ENCODE measurements at regions not wholly inside any gene's neighbourhood (a gene's known extent, or its start where the extent isn't known, plus 50 kb on each side); places are given as distances from the start of the nearest gene placed in this dataset.

DNA sequence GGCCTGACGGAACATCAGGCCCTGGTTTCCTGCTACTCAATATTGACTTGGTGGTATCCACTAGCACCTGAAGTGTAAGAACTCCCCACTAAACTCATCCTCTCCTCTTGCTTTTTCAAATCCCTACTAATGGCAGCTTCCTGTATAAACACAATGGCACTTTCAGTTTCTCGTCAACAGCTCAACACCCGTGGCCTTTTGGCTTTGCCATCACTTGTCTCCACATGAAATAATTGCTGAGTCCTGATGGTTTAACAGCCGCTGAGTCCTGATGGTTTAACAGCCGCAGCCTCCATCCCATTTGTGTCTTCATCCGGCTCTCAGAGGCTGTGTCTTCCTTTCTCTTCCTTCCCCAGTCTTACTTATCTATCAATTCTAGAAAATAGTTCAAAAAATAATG lies 261.4 kb upstream of the PITRM1 start:
- Histone ChIP-seq H2AFZ (ENCODE audit: low read length) (no peak overlapping the region), H3K9ac (ENCODE audit: low read depth, low read length, poor library complexity, severe bottlenecking) (no peak overlapping the region), H3K4me2 (ENCODE audit: low read depth, low read length, poor library complexity, severe bottlenecking) (no peak overlapping the region), H3K9me3 (ENCODE audit: insufficient read depth, low read depth, low read length) (peaks cover 10% of the 10 kb centered on the region; the same call in 1 of the 2 replicates), H3K79me2 (ENCODE audit: insufficient read depth, low read length) (no peaks in the 10 kb centered on the region), H3K9me2 (replicated peaks; ENCODE audit: low read depth, low read length) (no peaks in the 10 kb centered on the region), H3K36me3 (ENCODE audit: insufficient read depth, low read length) (no peaks in the 10 kb centered on the region), H3K27me3 (ENCODE audit: insufficient read depth, low read length, poor library complexity, severe bottlenecking) (no peaks in the 10 kb centered on the region), H3F3A (ENCODE audit: low read depth) (no peaks in the 10 kb centered on the region), H3K4me1 (ENCODE audit: insufficient read depth, low read length, poor library complexity, severe bottlenecking) (no peaks in the 10 kb centered on the region), H4K20me1 (ENCODE audit: insufficient read depth, low read length, poor library complexity, severe bottlenecking) (no peaks in the 10 kb centered on the region), H3K4me3 (ENCODE audit: low read length, poor library complexity, severe bottlenecking) (no peak overlapping the region)
- TF ChIP-seq, protein P1, sequence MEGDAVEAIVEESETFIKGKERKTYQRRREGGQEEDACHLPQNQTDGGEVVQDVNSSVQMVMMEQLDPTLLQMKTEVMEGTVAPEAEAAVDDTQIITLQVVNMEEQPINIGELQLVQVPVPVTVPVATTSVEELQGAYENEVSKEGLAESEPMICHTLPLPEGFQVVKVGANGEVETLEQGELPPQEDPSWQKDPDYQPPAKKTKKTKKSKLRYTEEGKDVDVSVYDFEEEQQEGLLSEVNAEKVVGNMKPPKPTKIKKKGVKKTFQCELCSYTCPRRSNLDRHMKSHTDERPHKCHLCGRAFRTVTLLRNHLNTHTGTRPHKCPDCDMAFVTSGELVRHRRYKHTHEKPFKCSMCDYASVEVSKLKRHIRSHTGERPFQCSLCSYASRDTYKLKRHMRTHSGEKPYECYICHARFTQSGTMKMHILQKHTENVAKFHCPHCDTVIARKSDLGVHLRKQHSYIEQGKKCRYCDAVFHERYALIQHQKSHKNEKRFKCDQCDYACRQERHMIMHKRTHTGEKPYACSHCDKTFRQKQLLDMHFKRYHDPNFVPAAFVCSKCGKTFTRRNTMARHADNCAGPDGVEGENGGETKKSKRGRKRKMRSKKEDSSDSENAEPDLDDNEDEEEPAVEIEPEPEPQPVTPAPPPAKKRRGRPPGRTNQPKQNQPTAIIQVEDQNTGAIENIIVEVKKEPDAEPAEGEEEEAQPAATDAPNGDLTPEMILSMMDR (conservative IDR thresholded peaks at IDR 0.05; ENCODE audit: low read length) = no peak
- TF ChIP-seq EZH2phosphoT487 (IDR thresholded peaks at IDR 0.05; ENCODE audit: borderline replicate concordance) = no peak

DNA sequence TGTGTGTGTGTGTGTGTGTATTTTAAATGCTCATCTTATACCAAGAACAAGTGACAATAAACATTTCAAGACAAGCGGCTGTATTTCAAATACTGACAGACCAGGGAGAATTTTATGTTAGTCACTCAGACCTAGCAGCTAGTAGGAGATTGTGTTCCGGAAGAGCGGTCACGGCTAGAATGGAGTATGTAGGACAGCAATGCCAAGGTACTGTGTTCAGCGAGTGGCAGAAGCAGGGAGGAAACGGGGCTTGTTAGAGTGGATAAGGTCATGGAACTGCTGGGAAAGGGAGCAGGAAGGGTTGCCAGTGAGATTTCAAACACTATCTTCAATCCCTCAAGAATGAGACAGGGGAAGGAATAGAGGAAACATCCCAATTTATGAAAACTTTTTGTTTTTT lies 260.5 kb upstream of the PITRM1 start:
- Histone ChIP-seq H3K9ac (ENCODE audit: low read depth, low read length, poor library complexity, severe bottlenecking) (no peak overlapping the region), H3K9me3 (ENCODE audit: insufficient read depth, low read depth, low read length) (peaks cover 10% of the 10 kb centered on the region; the same call in 1 of the 2 replicates), H3K4me1 (ENCODE audit: insufficient read depth, low read length, poor library complexity, severe bottlenecking) (no peaks in the 10 kb centered on the region), H3F3A (ENCODE audit: low read depth) (no peaks in the 10 kb centered on the region), H3K36me3 (ENCODE audit: insufficient read depth, low read length) (no peaks in the 10 kb centered on the region), H3K4me2 (ENCODE audit: low read depth, low read length, poor library complexity, severe bottlenecking) (no peak overlapping the region), H3K4me3 (ENCODE audit: low read length, poor library complexity, severe bottlenecking) (no peak overlapping the region), H3K9me2 (replicated peaks; ENCODE audit: low read depth, low read length) (no peaks in the 10 kb centered on the region), H3K79me2 (ENCODE audit: insufficient read depth, low read length) (no peaks in the 10 kb centered on the region), H2AFZ (ENCODE audit: low read length) (no peak overlapping the region), H4K20me1 (ENCODE audit: insufficient read depth, low read length, poor library complexity, severe bottlenecking) (no peaks in the 10 kb centered on the region), H3K27me3 (ENCODE audit: insufficient read depth, low read length, poor library complexity, severe bottlenecking) (no peaks in the 10 kb centered on the region)
- TF ChIP-seq, protein P1 (conservative IDR thresholded peaks at IDR 0.05; ENCODE audit: low read length) = no peak
- TF ChIP-seq EZH2phosphoT487 (IDR thresholded peaks at IDR 0.05; ENCODE audit: borderline replicate concordance) = no peak

DNA sequence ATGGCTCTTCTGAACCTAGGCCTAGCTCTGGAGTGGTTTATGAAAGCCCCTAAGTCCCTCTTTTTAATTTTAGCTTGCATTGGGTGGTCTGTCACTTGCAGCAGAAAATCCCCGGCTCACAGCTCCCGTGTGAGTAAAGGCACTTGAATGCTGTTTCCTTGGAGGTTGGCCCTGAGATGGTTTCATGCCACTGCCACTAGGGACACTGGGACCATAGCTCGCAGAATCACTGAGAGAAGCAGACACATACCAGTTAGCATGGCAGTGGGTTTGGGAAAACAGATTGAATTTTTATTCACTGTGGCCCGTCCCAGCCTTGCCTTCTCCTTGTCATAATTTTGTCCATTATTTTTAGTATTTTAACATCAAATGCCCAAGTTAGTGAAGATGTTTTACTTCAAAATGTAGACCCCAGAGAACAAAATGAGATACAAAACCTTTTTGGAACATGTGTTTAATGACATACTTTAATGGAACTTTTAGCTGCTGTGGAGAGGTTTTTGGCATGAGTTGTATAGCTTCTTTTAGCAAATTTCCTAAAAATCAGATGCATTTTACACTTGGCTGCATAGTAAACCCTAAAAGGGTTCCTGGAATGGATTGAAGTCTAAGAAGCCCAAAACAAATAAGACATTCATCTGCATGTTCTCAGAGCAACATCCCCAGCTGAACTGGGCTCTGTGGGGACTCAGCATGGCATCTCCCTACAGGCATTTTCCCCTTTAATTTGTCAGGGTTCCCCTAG lies 259.7 kb upstream of the PITRM1 start:
- no peaks in the 10 kb centered on the region for H3K9me2 ChIP-seq (replicated peaks; ENCODE audit: low read depth, low read length)
- H3K9ac ChIP-seq (ENCODE audit: low read depth, low read length, poor library complexity, severe bottlenecking) = no peak overlapping the region
- H3K4me3 ChIP-seq (ENCODE audit: low read length, poor library complexity, severe bottlenecking) = no peak overlapping the region
- no peaks in the 10 kb centered on the region for H3K27me3 ChIP-seq (ENCODE audit: insufficient read depth, low read length, poor library complexity, severe bottlenecking)
- H3K79me2 ChIP-seq (ENCODE audit: insufficient read depth, low read length) = no peaks in the 10 kb centered on the region
- no peaks in the 10 kb centered on the region for H3K36me3 ChIP-seq (ENCODE audit: insufficient read depth, low read length)
- no peak overlapping the region for H2AFZ ChIP-seq (ENCODE audit: low read length)
- H3K4me2 ChIP-seq (ENCODE audit: low read depth, low read length, poor library complexity, severe bottlenecking) = no peak overlapping the region
- peaks cover 10% of the 10 kb centered on the region; the same call in 1 of the 2 replicates for H3K9me3 ChIP-seq (ENCODE audit: insufficient read depth, low read depth, low read length)
- H3F3A ChIP-seq (ENCODE audit: low read depth) = no peaks in the 10 kb centered on the region
- H4K20me1 ChIP-seq (ENCODE audit: insufficient read depth, low read length, poor library complexity, severe bottlenecking) = no peaks in the 10 kb centered on the region
- TF ChIP-seq EZH2phosphoT487 (IDR thresholded peaks at IDR 0.05; ENCODE audit: borderline replicate concordance) = no peak
- TF ChIP-seq, protein P1 (conservative IDR thresholded peaks at IDR 0.05; ENCODE audit: low read length) = no peak
- no peaks in the 10 kb centered on the region for H3K4me1 ChIP-seq (ENCODE audit: insufficient read depth, low read length, poor library complexity, severe bottlenecking)
